ENCODE measurements at regions not wholly inside any gene's neighbourhood (a gene's known extent, or its start where the extent isn't known, plus 50 kb on each side); places are given as distances from the start of the nearest gene placed in this dataset.

GRCh38 chr3:71873093-71873611, 88.2 kb upstream of the PROK2 start:
- no peak overlapping the region for H3K4me3 ChIP-seq (ENCODE audit: low read depth, low read length)
- no peak for TF ChIP-seq CTCF (IDR thresholded peaks at IDR 0.05; ENCODE audit: borderline replicate concordance, insufficient read depth, low read depth, low read length)

GRCh38 chr3:71872256-71872655, 87.3 kb upstream of the PROK2 start:
- TF ChIP-seq CTCF (IDR thresholded peaks at IDR 0.05; ENCODE audit: borderline replicate concordance, insufficient read depth, low read depth, low read length), result no peak
- H3K4me3 ChIP-seq (ENCODE audit: low read depth, low read length), result no peak overlapping the region

GRCh38 chr3:71870966-71871512, 86.1 kb upstream of the PROK2 start:
- no peak for TF ChIP-seq CTCF (IDR thresholded peaks at IDR 0.05; ENCODE audit: borderline replicate concordance, insufficient read depth, low read depth, low read length)
- no peak overlapping the region for H3K4me3 ChIP-seq (ENCODE audit: low read depth, low read length)

- no peak for TF ChIP-seq CTCF (IDR thresholded peaks at IDR 0.05; ENCODE audit: borderline replicate concordance, insufficient read depth, low read depth, low read length)
- no peak overlapping the region for H3K4me3 ChIP-seq (ENCODE audit: low read depth, low read length)
Observed at GRCh38 chr3:71868876-71869275, 83.9 kb upstream of the PROK2 start.

- H3K4me3 ChIP-seq (ENCODE audit: low read depth, low read length), result no peak overlapping the region
- TF ChIP-seq CTCF (IDR thresholded peaks at IDR 0.05; ENCODE audit: borderline replicate concordance, insufficient read depth, low read depth, low read length), result no peak
Observed at GRCh38 chr3:71865727-71866126, 80.8 kb upstream of the PROK2 start.

- no peak overlapping the region for H3K4me3 ChIP-seq (ENCODE audit: low read depth, low read length)
- no peak for TF ChIP-seq CTCF (IDR thresholded peaks at IDR 0.05; ENCODE audit: borderline replicate concordance, insufficient read depth, low read depth, low read length)
Observed at GRCh38 chr3:71863563-71864190, 78.7 kb upstream of the PROK2 start.

Measured in GM12875 (cell line).